ENCODE measurements at regions not wholly inside any gene's neighbourhood (a gene's known extent, or its start where the extent isn't known, plus 50 kb on each side); places are given as distances from the start of the nearest gene placed in this dataset.

GRCh38 chr13:61908906-61909615 is 493.4 kb upstream of the PCDH20 start:
- TF ChIP-seq CTCF (IDR thresholded peaks at IDR 0.05; ENCODE audit: poor library complexity) (no peak), EZH2phosphoT487 (IDR thresholded peaks at IDR 0.05; ENCODE audit: low read depth, severe bottlenecking, unreplicated experiment) (no peak), EZH2 (IDR thresholded peaks at IDR 0.05; ENCODE audit: borderline replicate concordance) (no peak)

Measured in hepatocyte (in vitro differentiated cells).